Liver (tissue), 8 donors: ENCODE measurements at regions not wholly inside any gene's neighbourhood (a gene's known extent, or its start where the extent isn't known, plus 50 kb on each side); places are given as distances from the start of the nearest gene placed in this dataset.

Experiments used
- DNase-seq: peaks from one replicate; pipeline ENCODE4 v3.0.0-alpha.2; 2017; ENCODE audit warnings: low spot score
- H3K27ac ChIP-seq, 2 donors: one replicate each; pipeline ENCODE4 v1.7.0; 2013; ENCODE audit warnings: inconsistent platforms in 2 of 2, low read length in 2 of 2, control low read depth in 1 of 2, low read depth in 1 of 2, mild to moderate bottlenecking in 1 of 2
- H3K27me3 ChIP-seq, 4 donors: one replicate each; pipeline versions ENCODE4 v1.6.1 to v1.7.0; 2013; ENCODE audit warnings: low read length in 3 of 4, inconsistent platforms in 1 of 4, mild to moderate bottlenecking in 1 of 4, moderate library complexity in 1 of 4; ENCODE audit not compliant: control insufficient read depth in 4 of 4, insufficient read depth in 4 of 4
- H3K36me3 ChIP-seq, 4 donors: one replicate each; pipeline versions ENCODE4 v1.6.1 to v1.7.0; 2013; ENCODE audit warnings: low read length in 3 of 4, mild to moderate bottlenecking in 3 of 4, low read depth in 1 of 4, moderate library complexity in 1 of 4; ENCODE audit not compliant: control insufficient read depth in 4 of 4, insufficient read depth in 3 of 4
- H3K4me1 ChIP-seq, 4 donors: one replicate each; pipeline versions ENCODE4 v1.6.1 to v1.7.0; 2013; ENCODE audit warnings: low read length in 3 of 4, mild to moderate bottlenecking in 3 of 4, moderate library complexity in 1 of 4; ENCODE audit not compliant: control insufficient read depth in 4 of 4, insufficient read depth in 4 of 4
- H3K4me3 ChIP-seq, 3 donors: one replicate each; pipeline versions ENCODE4 v1.6.1 to v1.7.0; 2013; ENCODE audit warnings: low read length in 3 of 3, control low read depth in 1 of 3, low read depth in 1 of 3, mild to moderate bottlenecking in 1 of 3
- H3K9ac ChIP-seq, 2 donors: one replicate each; pipeline ENCODE4 v1.7.0; 2013; ENCODE audit warnings: low read length in 2 of 2, mild to moderate bottlenecking in 2 of 2, moderate library complexity in 2 of 2, control low read depth in 1 of 2, low read depth in 1 of 2
- H3K9me3 ChIP-seq, 4 donors: one replicate each; pipeline versions ENCODE4 v1.6.1 to v1.7.0; 2013; ENCODE audit warnings: low read length in 3 of 4; ENCODE audit not compliant: control insufficient read depth in 4 of 4
- EGR1 ChIP-seq, 2 donors: IDR thresholded peaks; 2 replicates each; pipeline ENCODE4 v1.6.1; 2016 to 2018; ENCODE audit warnings: antibody characterized with exemption in 2 of 2, low read depth in 2 of 2
- FOXA1 ChIP-seq: IDR thresholded peaks from 2 replicates; pipeline ENCODE4 v1.6.1; 2016; ENCODE audit warnings: antibody characterized with exemption
- FOXA2 ChIP-seq: IDR thresholded peaks from 2 replicates; pipeline ENCODE4 v1.6.1; 2016; ENCODE audit warnings: antibody characterized with exemption
- GABPA ChIP-seq, 2 donors: IDR thresholded peaks in 1 of 2; conservative IDR thresholded peaks in 1 of 2; 2 replicates each; pipeline ENCODE4 v1.6.1; 2016; ENCODE audit warnings: antibody characterized with exemption in 2 of 2, mild to moderate bottlenecking in 1 of 2, moderate library complexity in 1 of 2
- HNF4A ChIP-seq, 2 donors: conservative IDR thresholded peaks; 2 replicates each; pipeline ENCODE4 v1.6.1; 2016; ENCODE audit warnings: antibody characterized with exemption in 2 of 2, mild to moderate bottlenecking in 2 of 2
- HNF4G ChIP-seq: IDR thresholded peaks from 2 replicates; pipeline ENCODE4 v1.6.1; 2016; ENCODE audit warnings: antibody characterized with exemption
- JUND ChIP-seq, 2 donors: IDR thresholded peaks; 2 replicates each; pipeline ENCODE4 v1.6.1; 2016; ENCODE audit warnings: antibody characterized with exemption in 2 of 2
- NR2F2 ChIP-seq: IDR thresholded peaks from 2 replicates; pipeline ENCODE4 v1.6.1; 2016; ENCODE audit warnings: antibody characterized with exemption
- RAD21 ChIP-seq, 2 donors: IDR thresholded peaks; 2 replicates each; pipeline ENCODE4 v1.6.1; 2016; ENCODE audit warnings: antibody characterized with exemption in 2 of 2, mild to moderate bottlenecking in 2 of 2
- RXRA ChIP-seq, 2 donors: IDR thresholded peaks; 2 replicates each; pipeline ENCODE4 v1.6.1; 2017 to 2018; ENCODE audit warnings: antibody characterized with exemption in 2 of 2, mild to moderate bottlenecking in 1 of 2
- SP1 ChIP-seq: IDR thresholded peaks from 2 replicates; pipeline ENCODE4 v1.6.1; 2018; ENCODE audit warnings: antibody characterized with exemption, mild to moderate bottlenecking
- TAF1 ChIP-seq: conservative IDR thresholded peaks from 2 replicates; pipeline ENCODE4 v1.6.1; 2016; ENCODE audit warnings: antibody characterized with exemption, mild to moderate bottlenecking
- YY1 ChIP-seq: IDR thresholded peaks from 2 replicates; pipeline ENCODE4 v1.6.1; 2016; ENCODE audit warnings: antibody characterized with exemption, mild to moderate bottlenecking
- WGBS: extraction: QIAGEN DNeasy Blood & Tissue Kit; methylation state at CpG from one replicate; pipeline ENCODE4 v1.1.7; 2013; 5-methylcytosine and 5-hydroxymethylcytosine counted together
- TF ChIP-seq, protein P1 (sequence below): IDR thresholded peaks from 2 replicates; pipeline ENCODE4 v1.6.1; 2016; ENCODE audit warnings: antibody characterized with exemption, mild to moderate bottlenecking
- TF ChIP-seq, protein P2 (sequence below): fragments of 150-350 bp; IDR thresholded peaks from 2 replicates; pipeline ENCODE4 v1.5.1; 2017; ENCODE audit warnings: improper control_type of control experiment, low read depth, low read length; ENCODE audit not compliant: missing input control
- TF ChIP-seq, protein P3 (sequence below): IDR thresholded peaks from 2 replicates; pipeline ENCODE4 v1.6.1; 2016; ENCODE audit warnings: antibody characterized with exemption
- TF ChIP-seq, protein P4 (sequence below): IDR thresholded peaks from 2 replicates; pipeline ENCODE4 v1.6.1; 2016; ENCODE audit warnings: antibody characterized with exemption
- donor health status: healthy.
- donor health status: healthy.
- donor health status: healthy.
- donor health status: healthy.
- donor health status: healthy.

DNA sequence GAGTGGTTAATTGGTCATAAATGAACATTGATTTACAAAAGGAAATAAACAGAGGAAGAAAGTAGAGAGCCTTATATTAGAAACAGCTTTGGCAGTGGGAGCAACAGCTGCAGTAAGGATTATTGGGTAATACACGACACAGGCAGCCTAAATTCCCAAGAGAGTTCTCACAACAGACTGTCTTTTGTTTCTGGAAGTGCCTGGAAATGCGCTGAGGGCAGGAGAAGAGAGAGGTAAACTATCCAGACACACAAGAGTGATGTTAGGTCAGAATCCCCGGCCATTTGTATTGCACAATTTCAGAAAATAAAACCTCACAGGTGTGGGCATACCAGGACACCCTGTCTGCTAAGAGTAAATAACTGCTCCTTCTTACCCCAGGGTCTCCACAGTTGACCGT, 450.4 kb upstream of the CTNND2 start:
- no peaks in the 10 kb centered on the region for H3K27me3 ChIP-seq
- 54% methylated on average over 4 of the region's 4 CpGs for WGBS
- no peak for DNase-seq
- H3K36me3 ChIP-seq = no peaks in the 10 kb centered on the region
- H3K4me3 ChIP-seq = no peak overlapping the region
- H3K27ac ChIP-seq = no peak overlapping the region
- no peaks in the 10 kb centered on the region for H3K4me1 ChIP-seq
- TF ChIP-seq FOXA2 = no peak
- TF ChIP-seq JUND (IDR thresholded peaks at IDR 0.05) = no peak
- no peak for TF ChIP-seq NR2F2
- TF ChIP-seq GABPA (IDR thresholded peaks at IDR 0.05 in 1 of 2, conservative IDR thresholded peaks at IDR 0.05 in 1 of 2) = no peak
- TF ChIP-seq EGR1 (IDR thresholded peaks at IDR 0.05; ENCODE audit: low read depth in 2 of 2) = no peak
- TF ChIP-seq, protein P1, sequence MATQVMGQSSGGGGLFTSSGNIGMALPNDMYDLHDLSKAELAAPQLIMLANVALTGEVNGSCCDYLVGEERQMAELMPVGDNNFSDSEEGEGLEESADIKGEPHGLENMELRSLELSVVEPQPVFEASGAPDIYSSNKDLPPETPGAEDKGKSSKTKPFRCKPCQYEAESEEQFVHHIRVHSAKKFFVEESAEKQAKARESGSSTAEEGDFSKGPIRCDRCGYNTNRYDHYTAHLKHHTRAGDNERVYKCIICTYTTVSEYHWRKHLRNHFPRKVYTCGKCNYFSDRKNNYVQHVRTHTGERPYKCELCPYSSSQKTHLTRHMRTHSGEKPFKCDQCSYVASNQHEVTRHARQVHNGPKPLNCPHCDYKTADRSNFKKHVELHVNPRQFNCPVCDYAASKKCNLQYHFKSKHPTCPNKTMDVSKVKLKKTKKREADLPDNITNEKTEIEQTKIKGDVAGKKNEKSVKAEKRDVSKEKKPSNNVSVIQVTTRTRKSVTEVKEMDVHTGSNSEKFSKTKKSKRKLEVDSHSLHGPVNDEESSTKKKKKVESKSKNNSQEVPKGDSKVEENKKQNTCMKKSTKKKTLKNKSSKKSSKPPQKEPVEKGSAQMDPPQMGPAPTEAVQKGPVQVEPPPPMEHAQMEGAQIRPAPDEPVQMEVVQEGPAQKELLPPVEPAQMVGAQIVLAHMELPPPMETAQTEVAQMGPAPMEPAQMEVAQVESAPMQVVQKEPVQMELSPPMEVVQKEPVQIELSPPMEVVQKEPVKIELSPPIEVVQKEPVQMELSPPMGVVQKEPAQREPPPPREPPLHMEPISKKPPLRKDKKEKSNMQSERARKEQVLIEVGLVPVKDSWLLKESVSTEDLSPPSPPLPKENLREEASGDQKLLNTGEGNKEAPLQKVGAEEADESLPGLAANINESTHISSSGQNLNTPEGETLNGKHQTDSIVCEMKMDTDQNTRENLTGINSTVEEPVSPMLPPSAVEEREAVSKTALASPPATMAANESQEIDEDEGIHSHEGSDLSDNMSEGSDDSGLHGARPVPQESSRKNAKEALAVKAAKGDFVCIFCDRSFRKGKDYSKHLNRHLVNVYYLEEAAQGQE = no peak
- TF ChIP-seq, protein P2, sequence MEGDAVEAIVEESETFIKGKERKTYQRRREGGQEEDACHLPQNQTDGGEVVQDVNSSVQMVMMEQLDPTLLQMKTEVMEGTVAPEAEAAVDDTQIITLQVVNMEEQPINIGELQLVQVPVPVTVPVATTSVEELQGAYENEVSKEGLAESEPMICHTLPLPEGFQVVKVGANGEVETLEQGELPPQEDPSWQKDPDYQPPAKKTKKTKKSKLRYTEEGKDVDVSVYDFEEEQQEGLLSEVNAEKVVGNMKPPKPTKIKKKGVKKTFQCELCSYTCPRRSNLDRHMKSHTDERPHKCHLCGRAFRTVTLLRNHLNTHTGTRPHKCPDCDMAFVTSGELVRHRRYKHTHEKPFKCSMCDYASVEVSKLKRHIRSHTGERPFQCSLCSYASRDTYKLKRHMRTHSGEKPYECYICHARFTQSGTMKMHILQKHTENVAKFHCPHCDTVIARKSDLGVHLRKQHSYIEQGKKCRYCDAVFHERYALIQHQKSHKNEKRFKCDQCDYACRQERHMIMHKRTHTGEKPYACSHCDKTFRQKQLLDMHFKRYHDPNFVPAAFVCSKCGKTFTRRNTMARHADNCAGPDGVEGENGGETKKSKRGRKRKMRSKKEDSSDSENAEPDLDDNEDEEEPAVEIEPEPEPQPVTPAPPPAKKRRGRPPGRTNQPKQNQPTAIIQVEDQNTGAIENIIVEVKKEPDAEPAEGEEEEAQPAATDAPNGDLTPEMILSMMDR = no peak
- no peak for TF ChIP-seq HNF4G
- TF ChIP-seq RXRA (IDR thresholded peaks at IDR 0.05) = no peak
- no peaks in the 10 kb centered on the region for H3K9me3 ChIP-seq
- no peak overlapping the region for H3K9ac ChIP-seq

DNA sequence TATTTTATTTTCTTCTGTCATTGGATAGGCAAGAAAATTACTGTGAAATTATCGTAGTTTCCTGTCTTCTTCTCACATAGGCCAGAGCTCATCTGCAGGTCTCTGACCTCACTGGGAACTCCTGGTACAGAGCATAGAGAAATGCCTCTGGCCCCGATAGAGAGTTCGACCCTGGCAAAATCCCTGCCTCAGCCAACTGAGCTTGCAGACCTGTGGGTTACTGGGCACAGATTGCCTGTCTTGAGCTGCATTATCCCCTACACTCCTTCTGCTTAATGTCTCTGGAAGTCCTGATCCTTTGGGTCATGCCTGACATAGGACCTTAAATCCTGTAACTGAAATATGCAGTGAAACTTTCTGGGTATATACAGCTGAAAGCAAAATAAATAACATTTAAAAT, 439.3 kb upstream of the CTNND2 start:
- Histone ChIP-seq H3K9ac (no peak overlapping the region), H3K36me3 (no peaks in the 10 kb centered on the region), H3K4me1 (no peaks in the 10 kb centered on the region), H3K27ac (no peak overlapping the region), H3K27me3 (no peaks in the 10 kb centered on the region), H3K4me3 (no peak overlapping the region), H3K9me3 (no peaks in the 10 kb centered on the region)
- 63% methylated on average over 3 of the region's 3 CpGs for WGBS
- no peak for TF ChIP-seq SP1
- TF ChIP-seq, protein P3, sequence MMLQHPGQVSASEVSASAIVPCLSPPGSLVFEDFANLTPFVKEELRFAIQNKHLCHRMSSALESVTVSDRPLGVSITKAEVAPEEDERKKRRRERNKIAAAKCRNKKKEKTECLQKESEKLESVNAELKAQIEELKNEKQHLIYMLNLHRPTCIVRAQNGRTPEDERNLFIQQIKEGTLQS = no peak
- no peak for TF ChIP-seq FOXA1
- no peak for TF ChIP-seq JUND (IDR thresholded peaks at IDR 0.05)
- TF ChIP-seq YY1 = no peak
- TF ChIP-seq HNF4A (conservative IDR thresholded peaks at IDR 0.05) = no peak
- DNase-seq = no peak

DNA sequence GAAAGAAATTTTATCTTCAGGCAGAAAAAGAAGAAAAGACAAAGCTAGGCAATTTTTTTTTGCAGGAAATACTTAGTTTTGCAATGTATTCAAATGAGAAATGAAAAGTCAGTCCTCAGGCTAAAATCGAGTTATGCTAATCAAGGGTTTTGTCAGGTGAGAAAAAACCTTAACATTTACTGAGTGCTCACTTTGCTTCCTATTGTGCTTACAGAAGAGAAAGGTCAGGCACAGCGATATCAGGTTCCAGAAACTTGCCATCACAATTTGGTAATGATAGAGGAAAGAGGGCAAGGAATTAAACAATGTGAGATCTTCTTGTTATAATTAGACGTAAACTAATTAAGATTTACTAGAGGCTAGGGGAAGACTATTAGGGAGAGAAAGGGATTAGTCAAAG, 431.7 kb upstream of the CTNND2 start:
- Histone ChIP-seq H3K9me3 (no peaks in the 10 kb centered on the region), H3K9ac (no peak overlapping the region), H3K27me3 (no peaks in the 10 kb centered on the region), H3K4me3 (no peak overlapping the region), H3K4me1 (no peaks in the 10 kb centered on the region), H3K27ac (no peak overlapping the region), H3K36me3 (no peaks in the 10 kb centered on the region)
- no peak for TF ChIP-seq JUND (IDR thresholded peaks at IDR 0.05)
- TF ChIP-seq, protein P4, sequence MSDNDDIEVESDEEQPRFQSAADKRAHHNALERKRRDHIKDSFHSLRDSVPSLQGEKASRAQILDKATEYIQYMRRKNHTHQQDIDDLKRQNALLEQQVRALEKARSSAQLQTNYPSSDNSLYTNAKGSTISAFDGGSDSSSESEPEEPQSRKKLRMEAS = no peak
- no peak for TF ChIP-seq FOXA1
- no peak for TF ChIP-seq FOXA2
- TF ChIP-seq TAF1 = no peak
- TF ChIP-seq HNF4G = no peak
- no peak for TF ChIP-seq SP1
- no peak for TF ChIP-seq YY1
- TF ChIP-seq, protein P2 = no peak
- TF ChIP-seq GABPA (IDR thresholded peaks at IDR 0.05 in 1 of 2, conservative IDR thresholded peaks at IDR 0.05 in 1 of 2) = no peak
- no peak for TF ChIP-seq NR2F2
- TF ChIP-seq, protein P3 = no peak
- no peak for TF ChIP-seq RAD21 (IDR thresholded peaks at IDR 0.05)
- no peak for TF ChIP-seq EGR1 (IDR thresholded peaks at IDR 0.05; ENCODE audit: low read depth in 2 of 2)
- WGBS = 34% methylated on average over 3 of the region's 3 CpGs
- no peak for DNase-seq
